ENCODE measurements at regions not wholly inside any gene's neighbourhood (a gene's known extent, or its start where the extent isn't known, plus 50 kb on each side); places are given as distances from the start of the nearest gene placed in this dataset.

DNA sequence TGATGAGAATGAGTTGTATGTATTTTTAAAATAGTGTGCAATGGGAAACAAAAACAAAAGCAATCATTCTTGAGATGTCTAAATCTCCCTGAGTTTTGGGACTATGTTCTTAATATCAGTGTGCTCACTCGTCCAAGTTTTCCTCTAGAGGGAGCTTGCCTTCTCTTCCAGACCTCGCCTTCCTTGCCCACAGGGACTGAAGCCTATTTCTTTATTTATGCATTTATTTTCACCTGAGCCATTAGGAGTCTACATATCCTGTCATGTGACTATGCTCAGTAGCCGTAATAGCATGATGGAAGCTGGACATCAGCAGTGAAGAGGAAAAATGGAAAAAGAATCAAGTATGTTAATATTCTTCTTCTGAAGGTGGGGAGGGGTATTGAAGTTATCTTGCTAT is 131.2 kb downstream of the SH3BGRL2 start:
- no peak for DNase-seq

GRCh38 chr6:79756496-79756895 is 125.4 kb downstream of the SH3BGRL2 start:
- DNase-seq = no peak

GRCh38 chr6:79755967-79756366 is 124.8 kb downstream of the SH3BGRL2 start:
- no peak for DNase-seq
